ENCODE measurements at regions not wholly inside any gene's neighbourhood (a gene's known extent, or its start where the extent isn't known, plus 50 kb on each side); places are given as distances from the start of the nearest gene placed in this dataset.

DNA sequence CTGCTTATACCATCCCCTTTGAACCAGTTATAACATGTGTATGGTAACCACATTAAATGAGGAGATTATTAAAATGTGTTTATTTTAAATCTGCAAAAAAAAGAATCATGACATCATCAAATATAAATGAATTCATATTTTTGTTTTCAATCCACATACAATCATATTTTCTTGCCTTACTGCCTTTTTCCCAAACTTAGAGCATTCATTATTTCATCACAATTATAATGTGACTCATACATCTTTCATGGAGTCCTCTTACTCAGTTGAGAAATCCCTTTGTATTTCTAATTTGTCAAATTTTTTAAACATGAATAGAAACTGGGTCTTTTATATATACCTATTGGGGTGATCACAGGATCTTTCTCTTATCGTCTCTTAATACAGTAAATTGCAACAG is 909.6 kb downstream of the DSC3 start:
- FAIRE-seq (no peak), ATAC-seq (no peak), DNase-seq (ENCODE audit: low read depth in 1 of 2, low spot score in 1 of 2) (no peak)
- Histone ChIP-seq H3K4me3 (no peak overlapping the region), H3K9me3 (no peaks in the 10 kb centered on the region), H3K4me1 (no peaks in the 10 kb centered on the region), H3K27ac (no peak overlapping the region), H3K4me2 (no peak overlapping the region)
- WGBS (ENCODE audit: missing lambda C conversion rate), result 46% methylated on average over 1 of the region's 1 CpG
- CTCF ChIA-PET, result no interaction called here
- TF ChIP-seq NPAS2 (CRISPR knock-in tag; IDR thresholded peaks at IDR 0.05; ENCODE audit: borderline replicate concordance), result no peak
- TF ChIP-seq ESRRA (IDR thresholded peaks at IDR 0.05; ENCODE audit: borderline replicate concordance, low read length), result no peak
- TF ChIP-seq RFX5 (IDR thresholded peaks at IDR 0.05), result no peak
- no peak for TF ChIP-seq NR3C1 (IDR thresholded peaks at IDR 0.05)
- no peak for TF ChIP-seq ZNF302 (CRISPR knock-in tag; IDR thresholded peaks at IDR 0.05)
- TF ChIP-seq HOXA7 (CRISPR knock-in tag; IDR thresholded peaks at IDR 0.05), result no peak
- no peak for TF ChIP-seq TP53 (CRISPR knock-in tag; IDR thresholded peaks at IDR 0.05)
- TF ChIP-seq SREBF2 (IDR thresholded peaks at IDR 0.05), result no peak
- no peak for TF ChIP-seq HOXB5 (CRISPR knock-in tag; IDR thresholded peaks at IDR 0.05)
- TF ChIP-seq CBX8 (IDR thresholded peaks at IDR 0.05), result no peak
- POLR2A ChIA-PET, result no interaction called here

DNA sequence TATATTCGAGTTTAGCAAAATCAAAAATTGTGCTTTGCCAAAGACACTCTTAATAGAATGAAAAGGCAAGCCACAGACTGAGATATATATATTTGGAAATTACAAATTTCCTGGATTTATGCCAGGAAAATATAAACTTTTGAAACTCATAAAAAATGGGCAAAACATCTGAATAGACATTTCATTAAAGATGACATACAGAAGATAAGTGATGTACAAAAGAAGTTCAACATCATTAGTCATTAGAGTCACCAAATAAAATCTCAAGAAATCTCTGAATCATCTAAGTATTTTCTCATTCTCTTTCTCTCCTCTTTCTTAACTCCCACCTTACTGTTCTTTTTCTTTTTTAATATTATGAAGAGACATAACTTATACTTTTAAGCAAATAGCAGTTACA is 921.1 kb downstream of the DSC3 start:
- DNase-seq (ENCODE audit: low read depth in 1 of 2, low spot score in 1 of 2), result no peak
- Histone ChIP-seq H3K9me3 (no peaks in the 10 kb centered on the region), H3K4me1 (no peaks in the 10 kb centered on the region), H3K4me2 (no peak overlapping the region), H3K4me3 (no peak overlapping the region), H3K27ac (no peak overlapping the region)
- FAIRE-seq, result no peak
- 8% methylated on average over 1 of the region's 1 CpG for WGBS (ENCODE audit: missing lambda C conversion rate)
- ChIA-PET POLR2A (no interaction called here), CTCF (no interaction called here)
- no peak for TF ChIP-seq POLR2AphosphoS2 (conservative IDR thresholded peaks at IDR 0.05; ENCODE audit: low read length)
- no peak for TF ChIP-seq FOSL2 (IDR thresholded peaks at IDR 0.05)
- TF ChIP-seq FOSL2 (CRISPR knock-in tag; IDR thresholded peaks at IDR 0.05), result no peak
- TF ChIP-seq, protein P1, sequence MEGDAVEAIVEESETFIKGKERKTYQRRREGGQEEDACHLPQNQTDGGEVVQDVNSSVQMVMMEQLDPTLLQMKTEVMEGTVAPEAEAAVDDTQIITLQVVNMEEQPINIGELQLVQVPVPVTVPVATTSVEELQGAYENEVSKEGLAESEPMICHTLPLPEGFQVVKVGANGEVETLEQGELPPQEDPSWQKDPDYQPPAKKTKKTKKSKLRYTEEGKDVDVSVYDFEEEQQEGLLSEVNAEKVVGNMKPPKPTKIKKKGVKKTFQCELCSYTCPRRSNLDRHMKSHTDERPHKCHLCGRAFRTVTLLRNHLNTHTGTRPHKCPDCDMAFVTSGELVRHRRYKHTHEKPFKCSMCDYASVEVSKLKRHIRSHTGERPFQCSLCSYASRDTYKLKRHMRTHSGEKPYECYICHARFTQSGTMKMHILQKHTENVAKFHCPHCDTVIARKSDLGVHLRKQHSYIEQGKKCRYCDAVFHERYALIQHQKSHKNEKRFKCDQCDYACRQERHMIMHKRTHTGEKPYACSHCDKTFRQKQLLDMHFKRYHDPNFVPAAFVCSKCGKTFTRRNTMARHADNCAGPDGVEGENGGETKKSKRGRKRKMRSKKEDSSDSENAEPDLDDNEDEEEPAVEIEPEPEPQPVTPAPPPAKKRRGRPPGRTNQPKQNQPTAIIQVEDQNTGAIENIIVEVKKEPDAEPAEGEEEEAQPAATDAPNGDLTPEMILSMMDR (IDR thresholded peaks at IDR 0.05), result no peak
- TF ChIP-seq MYC (IDR thresholded peaks at IDR 0.05; ENCODE audit: borderline replicate concordance, low read length), result no peak
- TF ChIP-seq ZC3H11A (IDR thresholded peaks at IDR 0.05), result no peak
- no peak for TF ChIP-seq HOXB13 (CRISPR knock-in tag; IDR thresholded peaks at IDR 0.05; ENCODE audit: low read depth)
- no peak for TF ChIP-seq EHF (CRISPR knock-in tag; IDR thresholded peaks at IDR 0.05)
- no peak for TF ChIP-seq FOSB (CRISPR knock-in tag; IDR thresholded peaks at IDR 0.05)
- no peak for TF ChIP-seq RARB (CRISPR knock-in tag; IDR thresholded peaks at IDR 0.05)
- TF ChIP-seq ZNF302 (CRISPR knock-in tag; IDR thresholded peaks at IDR 0.05), result no peak
- TF ChIP-seq HDAC2 (IDR thresholded peaks at IDR 0.05), result no peak
- TF ChIP-seq, protein P2, sequence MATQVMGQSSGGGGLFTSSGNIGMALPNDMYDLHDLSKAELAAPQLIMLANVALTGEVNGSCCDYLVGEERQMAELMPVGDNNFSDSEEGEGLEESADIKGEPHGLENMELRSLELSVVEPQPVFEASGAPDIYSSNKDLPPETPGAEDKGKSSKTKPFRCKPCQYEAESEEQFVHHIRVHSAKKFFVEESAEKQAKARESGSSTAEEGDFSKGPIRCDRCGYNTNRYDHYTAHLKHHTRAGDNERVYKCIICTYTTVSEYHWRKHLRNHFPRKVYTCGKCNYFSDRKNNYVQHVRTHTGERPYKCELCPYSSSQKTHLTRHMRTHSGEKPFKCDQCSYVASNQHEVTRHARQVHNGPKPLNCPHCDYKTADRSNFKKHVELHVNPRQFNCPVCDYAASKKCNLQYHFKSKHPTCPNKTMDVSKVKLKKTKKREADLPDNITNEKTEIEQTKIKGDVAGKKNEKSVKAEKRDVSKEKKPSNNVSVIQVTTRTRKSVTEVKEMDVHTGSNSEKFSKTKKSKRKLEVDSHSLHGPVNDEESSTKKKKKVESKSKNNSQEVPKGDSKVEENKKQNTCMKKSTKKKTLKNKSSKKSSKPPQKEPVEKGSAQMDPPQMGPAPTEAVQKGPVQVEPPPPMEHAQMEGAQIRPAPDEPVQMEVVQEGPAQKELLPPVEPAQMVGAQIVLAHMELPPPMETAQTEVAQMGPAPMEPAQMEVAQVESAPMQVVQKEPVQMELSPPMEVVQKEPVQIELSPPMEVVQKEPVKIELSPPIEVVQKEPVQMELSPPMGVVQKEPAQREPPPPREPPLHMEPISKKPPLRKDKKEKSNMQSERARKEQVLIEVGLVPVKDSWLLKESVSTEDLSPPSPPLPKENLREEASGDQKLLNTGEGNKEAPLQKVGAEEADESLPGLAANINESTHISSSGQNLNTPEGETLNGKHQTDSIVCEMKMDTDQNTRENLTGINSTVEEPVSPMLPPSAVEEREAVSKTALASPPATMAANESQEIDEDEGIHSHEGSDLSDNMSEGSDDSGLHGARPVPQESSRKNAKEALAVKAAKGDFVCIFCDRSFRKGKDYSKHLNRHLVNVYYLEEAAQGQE (IDR thresholded peaks at IDR 0.05), result no peak
- TF ChIP-seq HOXB5 (CRISPR knock-in tag; IDR thresholded peaks at IDR 0.05), result no peak
- TF ChIP-seq EHMT2 (IDR thresholded peaks at IDR 0.05; ENCODE audit: low read depth), result no peak
- no peak for TF ChIP-seq NR3C1 (IDR thresholded peaks at IDR 0.05)
- no peak for TF ChIP-seq CEBPB (IDR thresholded peaks at IDR 0.05)
- TF ChIP-seq JUN (IDR thresholded peaks at IDR 0.05), result no peak
- TF ChIP-seq, protein P3, sequence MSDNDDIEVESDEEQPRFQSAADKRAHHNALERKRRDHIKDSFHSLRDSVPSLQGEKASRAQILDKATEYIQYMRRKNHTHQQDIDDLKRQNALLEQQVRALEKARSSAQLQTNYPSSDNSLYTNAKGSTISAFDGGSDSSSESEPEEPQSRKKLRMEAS (IDR thresholded peaks at IDR 0.05), result no peak
- no peak for ATAC-seq
